ENCODE measurements at regions not wholly inside any gene's neighbourhood (a gene's known extent, or its start where the extent isn't known, plus 50 kb on each side); places are given as distances from the start of the nearest gene placed in this dataset.

DNA sequence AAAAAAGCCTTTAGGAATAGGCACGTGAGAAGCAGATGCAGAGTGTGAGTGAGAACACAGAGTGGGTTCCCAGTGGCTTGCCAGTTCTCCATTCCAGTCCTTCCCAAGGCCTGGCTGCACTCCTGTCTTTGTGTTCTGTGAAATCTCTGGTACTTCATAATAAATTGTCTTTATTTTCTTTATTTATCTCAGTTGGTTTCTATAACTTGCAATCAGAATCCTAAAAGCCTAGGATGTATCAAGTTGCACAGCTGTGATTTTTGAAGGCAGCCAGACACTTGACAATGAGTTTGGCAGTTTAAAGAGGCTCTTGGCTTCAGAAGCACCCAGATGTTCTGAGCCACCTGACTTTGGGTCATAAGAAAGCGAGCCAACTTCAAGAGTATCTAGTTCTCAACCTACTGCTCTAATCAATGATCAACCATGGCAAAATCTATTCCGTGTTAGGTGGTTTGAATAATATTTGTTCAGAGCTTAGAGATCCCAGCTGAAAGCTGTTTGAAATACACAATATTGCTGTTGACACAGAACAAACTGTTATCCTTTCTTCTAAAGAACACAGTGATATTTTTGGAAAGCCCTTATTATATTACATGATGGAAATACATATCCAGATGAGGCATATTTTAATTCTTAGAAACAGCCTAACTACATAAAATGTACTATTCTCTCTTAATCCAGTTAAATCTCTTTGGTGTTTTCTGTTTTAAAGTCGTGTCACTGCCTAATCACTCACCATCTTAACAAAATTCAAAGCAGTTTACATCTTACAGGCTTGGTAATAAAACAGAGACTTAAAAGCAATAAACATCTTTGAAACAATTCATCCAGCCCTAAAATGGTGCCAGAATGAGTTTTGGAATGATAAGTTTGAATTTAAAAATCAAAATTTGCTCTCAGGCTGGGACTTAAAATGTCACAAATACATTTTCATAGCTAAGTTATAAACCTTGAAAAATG is 483.0 kb upstream of the NBEA start:
- Histone ChIP-seq H3K36me3 (ENCODE audit: control insufficient read depth in 2 of 2, extremely low read depth in 1 of 2, insufficient read depth in 2 of 2, low read length in 2 of 2) (no peaks in the 10 kb centered on the region), H3K4me3 (replicated peaks in 1 of 3; ENCODE audit: insufficient read depth in 1 of 3, low read depth in 1 of 3, low read length in 3 of 3) (no peak overlapping the region), H4K20me1 (replicated peaks; ENCODE audit: control insufficient read depth, extremely low read depth, insufficient read depth, low read length) (no peaks in the 10 kb centered on the region), H3K4me2 (ENCODE audit: insufficient read depth, low read length) (no peak overlapping the region), H3K4me1 (ENCODE audit: control insufficient read depth, extremely low read depth, insufficient read depth, low read length) (peaks cover 29% of the 10 kb centered on the region), H3K27me3 (ENCODE audit: control insufficient read depth in 2 of 2, insufficient read depth in 2 of 2, low read length in 2 of 2) (no peaks in the 10 kb centered on the region), H3K79me2 (ENCODE audit: control insufficient read depth, insufficient read depth, low read length) (no peaks in the 10 kb centered on the region), H2AFZ (ENCODE audit: low read depth, low read length) (no peak overlapping the region), H3K9me3 (replicated peaks; ENCODE audit: control insufficient read depth, insufficient read depth, low read length) (no peaks in the 10 kb centered on the region), H3K9me1 (replicated peaks; ENCODE audit: control insufficient read depth, extremely low read depth, insufficient read depth, low read length) (no peaks in the 10 kb centered on the region), H3K27ac (ENCODE audit: insufficient read depth, low read depth, low read length) (no peak overlapping the region), H3K9ac (replicated peaks; ENCODE audit: extremely low read depth, insufficient read depth, low read length) (no peak overlapping the region)
- CTCF ChIA-PET = interaction anchor here (0.9 to 1.4 kb wide), 2 partner anchors 10 to 11 kb away, joined by 3 to 5 read pairs; no protein-coding TSS in a partner anchor
- dilution Hi-C loops (cut with MboI; ENCODE audit: extremely low pct_ligation_motif_present, low sequenced_read_pairs) (no loop called here), intact Hi-C loops (cut with micrococcal nuclease) (no loop called here)
- no TSS peak for BruUV-seq (replicated peaks)
- FAIRE-seq = no peak
- TF ChIP-seq JUN (IDR thresholded peaks at IDR 0.05; ENCODE audit: borderline replicate concordance, insufficient read depth, insufficient read length, low read depth) = no peak
- TF ChIP-seq POLR2AphosphoS5 (IDR thresholded peaks at IDR 0.05; ENCODE audit: insufficient read depth, low read depth, low read length) = no peak
- no peak for TF ChIP-seq POLR2A (IDR thresholded peaks at IDR 0.05; ENCODE audit: low read depth, low read length)
- TF ChIP-seq GATA2 (IDR thresholded peaks at IDR 0.05; ENCODE audit: insufficient read depth, insufficient read length, low read depth, low read length) = no peak
- TF ChIP-seq, protein P1, sequence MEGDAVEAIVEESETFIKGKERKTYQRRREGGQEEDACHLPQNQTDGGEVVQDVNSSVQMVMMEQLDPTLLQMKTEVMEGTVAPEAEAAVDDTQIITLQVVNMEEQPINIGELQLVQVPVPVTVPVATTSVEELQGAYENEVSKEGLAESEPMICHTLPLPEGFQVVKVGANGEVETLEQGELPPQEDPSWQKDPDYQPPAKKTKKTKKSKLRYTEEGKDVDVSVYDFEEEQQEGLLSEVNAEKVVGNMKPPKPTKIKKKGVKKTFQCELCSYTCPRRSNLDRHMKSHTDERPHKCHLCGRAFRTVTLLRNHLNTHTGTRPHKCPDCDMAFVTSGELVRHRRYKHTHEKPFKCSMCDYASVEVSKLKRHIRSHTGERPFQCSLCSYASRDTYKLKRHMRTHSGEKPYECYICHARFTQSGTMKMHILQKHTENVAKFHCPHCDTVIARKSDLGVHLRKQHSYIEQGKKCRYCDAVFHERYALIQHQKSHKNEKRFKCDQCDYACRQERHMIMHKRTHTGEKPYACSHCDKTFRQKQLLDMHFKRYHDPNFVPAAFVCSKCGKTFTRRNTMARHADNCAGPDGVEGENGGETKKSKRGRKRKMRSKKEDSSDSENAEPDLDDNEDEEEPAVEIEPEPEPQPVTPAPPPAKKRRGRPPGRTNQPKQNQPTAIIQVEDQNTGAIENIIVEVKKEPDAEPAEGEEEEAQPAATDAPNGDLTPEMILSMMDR (IDR thresholded peaks at IDR 0.05; ENCODE audit: extremely low read depth in 1 of 2, insufficient read depth in 1 of 2, low read depth in 1 of 2, low read length in 2 of 2) = no peak
- no peak for TF ChIP-seq MYC (IDR thresholded peaks at IDR 0.05; ENCODE audit: low read depth, low read length)
- TF ChIP-seq EZH2 (IDR thresholded peaks at IDR 0.05; ENCODE audit: borderline replicate concordance, low read depth, low read length, severe bottlenecking) = no peak
- TF ChIP-seq, protein P2, sequence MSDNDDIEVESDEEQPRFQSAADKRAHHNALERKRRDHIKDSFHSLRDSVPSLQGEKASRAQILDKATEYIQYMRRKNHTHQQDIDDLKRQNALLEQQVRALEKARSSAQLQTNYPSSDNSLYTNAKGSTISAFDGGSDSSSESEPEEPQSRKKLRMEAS (IDR thresholded peaks at IDR 0.05; ENCODE audit: insufficient read depth, insufficient read length) = no peak
- DNase-seq (ENCODE audit: low read depth, low spot score) = no peak
- POLR2A ChIA-PET = no interaction called here
